Smooth muscle cell (in vitro differentiated cells): ENCODE measurements at regions not wholly inside any gene's neighbourhood (a gene's known extent, or its start where the extent isn't known, plus 50 kb on each side); places are given as distances from the start of the nearest gene placed in this dataset.
A peak's percentile ranks its signal among the peaks of the same experiment; 100 is the strongest.

Experiments
- DNase-seq: peaks from one replicate; lab custom pipeline; 2025; ENCODE audit not compliant: unreplicated experiment; lab: John Stamatoyannopoulos, UW
- H2AFZ ChIP-seq: fragments of 200-600 bp; sonication (generic); 2 replicates; pipeline ENCODE4 v1.6.0; 2016; ENCODE audit warnings: antibody characterized with exemption, low read depth, mild to moderate bottlenecking
- H3F3A ChIP-seq: fragments of 200-600 bp; sonication (generic); 2 replicates; pipeline ENCODE4 v1.6.0; 2017; ENCODE audit warnings: antibody characterized with exemption, low read depth
- H3K27ac ChIP-seq: fragments of 200-600 bp; sonication (generic); 2 replicates; pipeline ENCODE4 v1.5.1; 2016; ENCODE audit warnings: low read depth, mild to moderate bottlenecking
- H3K27me3 ChIP-seq: fragments of 200-600 bp; sonication (generic); 2 replicates; pipeline ENCODE4 v1.6.1; 2016; ENCODE audit warnings: low read depth, mild to moderate bottlenecking
- H3K36me3 ChIP-seq: fragments of 200-600 bp; sonication (generic); 2 replicates; pipeline ENCODE4 v1.5.1; 2016; ENCODE audit warnings: low read depth
- H3K4me1 ChIP-seq: fragments of 200-600 bp; sonication (generic); 2 replicates; pipeline ENCODE4 v1.5.1; 2016; ENCODE audit warnings: low read depth
- H3K4me2 ChIP-seq: fragments of 200-600 bp; sonication (generic); 2 replicates; pipeline ENCODE4 v1.6.0; 2016; ENCODE audit warnings: mild to moderate bottlenecking
- H3K4me3 ChIP-seq: fragments of 200-600 bp; sonication (generic); 2 replicates; pipeline ENCODE4 v1.5.1; 2016; ENCODE audit warnings: mild to moderate bottlenecking
- H3K79me2 ChIP-seq: fragments of 200-600 bp; sonication (generic); 2 replicates; pipeline ENCODE4 v1.6.0; 2016; ENCODE audit warnings: low read depth, mild to moderate bottlenecking
- H3K9ac ChIP-seq: fragments of 200-600 bp; sonication (generic); 2 replicates; pipeline ENCODE4 v1.6.0; 2016; ENCODE audit warnings: low read depth
- H3K9me3 ChIP-seq: fragments of 200-600 bp; sonication (generic); replicated peaks from 2 replicates; pipeline ENCODE4 v1.5.1; 2016; ENCODE audit warnings: low read depth
- H4K20me1 ChIP-seq: fragments of 200-600 bp; sonication (generic); 2 replicates; pipeline ENCODE4 v1.6.0; 2016; ENCODE audit warnings: low read depth
- CTCF ChIP-seq: fragments of 200-600 bp; sonication (generic); IDR thresholded peaks from 2 replicates; pipeline ENCODE4 v1.5.1; 2017; ENCODE audit warnings: borderline replicate concordance, mild to moderate bottlenecking, antibody characterized with exemption; ENCODE audit not compliant: insufficient read depth, poor library complexity, severe bottlenecking
- WGBS: methylation state at CpG from one replicate; pipeline ENCODE4 v1.1.7; 2016; ENCODE audit warnings: low lambda C conversion rate; 5-methylcytosine and 5-hydroxymethylcytosine counted together

- H3K4me1 ChIP-seq: peaks cover 12% of the 10 kb centered on the region
- no peak overlapping the region for H2AFZ ChIP-seq
- no peak for TF ChIP-seq CTCF
- no peak overlapping the region for H3K9ac ChIP-seq
- H3K9me3 ChIP-seq: no peaks in the 10 kb centered on the region
- DNase-seq: no peak
- H3K79me2 ChIP-seq: no peaks in the 10 kb centered on the region
- no peaks in the 10 kb centered on the region for H3K27me3 ChIP-seq
- no peak overlapping the region for H3K4me3 ChIP-seq
- H4K20me1 ChIP-seq: no peaks in the 10 kb centered on the region
- 88% methylated on average over 3 of the region's 3 CpGs for WGBS
- H3K36me3 ChIP-seq: no peaks in the 10 kb centered on the region
- H3K4me2 ChIP-seq: no peak overlapping the region
- no peak overlapping the region for H3K27ac ChIP-seq
- no peaks in the 10 kb centered on the region for H3F3A ChIP-seq
These were observed 275.2 kb downstream of the DACT1 start for GRCh38 chr14:58912799-58913432.

GRCh38 chr14:58914279-58914855 lies 274.1 kb upstream of the DAAM1 start:
- H3K9me3 ChIP-seq: no peaks in the 10 kb centered on the region
- no peak overlapping the region for H2AFZ ChIP-seq
- no peak for TF ChIP-seq CTCF
- no peaks in the 10 kb centered on the region for H3K27me3 ChIP-seq
- H3K36me3 ChIP-seq: no peaks in the 10 kb centered on the region
- H3K4me3 ChIP-seq: no peak overlapping the region
- peak overlapping the region; percentile 20 for H3K27ac ChIP-seq
- no peaks in the 10 kb centered on the region for H3F3A ChIP-seq
- H3K4me2 ChIP-seq: peak overlapping the region; percentile 53
- no peak overlapping the region for H3K9ac ChIP-seq
- peaks cover 12% of the 10 kb centered on the region for H3K4me1 ChIP-seq
- WGBS: 68% methylated on average over 10 of the region's 10 CpGs
- H4K20me1 ChIP-seq: no peaks in the 10 kb centered on the region
- no peak for DNase-seq
- H3K79me2 ChIP-seq: no peaks in the 10 kb centered on the region

GRCh38 chr14:58915646-58916045 lies 272.8 kb upstream of the DAAM1 start:
- H3K4me2 ChIP-seq: peak overlapping the region; percentile 7
- H3K27ac ChIP-seq: no peak overlapping the region
- 42% methylated on average over 2 of the region's 2 CpGs for WGBS
- H3K27me3 ChIP-seq: no peaks in the 10 kb centered on the region
- H4K20me1 ChIP-seq: no peaks in the 10 kb centered on the region
- H3K4me3 ChIP-seq: no peak overlapping the region
- peaks cover 17% of the 10 kb centered on the region for H3K4me1 ChIP-seq
- H3K9me3 ChIP-seq: no peaks in the 10 kb centered on the region
- no peaks in the 10 kb centered on the region for H3F3A ChIP-seq
- no peak for DNase-seq
- TF ChIP-seq CTCF: no peak
- no peaks in the 10 kb centered on the region for H3K79me2 ChIP-seq
- no peak overlapping the region for H3K9ac ChIP-seq
- no peaks in the 10 kb centered on the region for H3K36me3 ChIP-seq
- no peak overlapping the region for H2AFZ ChIP-seq
